HCT116 (cell line): ENCODE measurements at regions not wholly inside any gene's neighbourhood (a gene's known extent, or its start where the extent isn't known, plus 50 kb on each side); places are given as distances from the start of the nearest gene placed in this dataset.

Experiments used
- ATAC-seq: fragments of 200-7000 bp; cut with Tn5 transposase; 2 replicates; pipeline ENCODE4 v1.9.1; 2020; ENCODE audit warnings: mild to moderate bottlenecking, moderate library complexity
- BruUV-seq: library from RNA; stranded (reverse); fragments of 400-500 nt; replicated peaks from 2 replicates; lab custom pipeline; 2021; lab: Mats Ljungman, UMichigan
- CTCF ChIA-PET: fragments of 300-600 bp; sonication (Branson Sonifier 250); formaldehyde crosslinking; loops from one replicate; lab custom pipeline; 2021; ENCODE audit warnings: antibody characterized with exemption; lab: Charles Lee
- POLR2A ChIA-PET: fragments of 300-600, 350-600 bp; sonication (Branson Sonifier 250); formaldehyde crosslinking; loops from one replicate; lab custom pipeline; 2021; ENCODE audit warnings: antibody characterized with exemption; lab: Charles Lee
- RAD21 ChIA-PET, 2 experiments: fragments of 300-600 bp; sonication (Branson Sonifier 250); formaldehyde crosslinking; loops; one replicate each; lab custom pipeline; 2023; ENCODE audit warnings: low total read pairs in 2 of 2; ENCODE audit not compliant: uncharacterized antibody in 2 of 2, unreplicated experiment in 2 of 2, low non-redundant PET in 1 of 2; lab: Charles Lee
- DNase-seq: peaks from one replicate; pipeline ENCODE4 v3.0.0-alpha.2; 2010; ENCODE audit warnings: low read depth, low spot score
- H2AFZ ChIP-seq: fragments of 200-600 bp; shearing (Covaris generic), sonication (generic); 2 replicates; pipeline ENCODE4 v1.6.1; 2017; ENCODE audit warnings: low read depth, mixed run types, mixed read lengths, antibody characterized with exemption, low read length; ENCODE audit not compliant: poor library complexity, severe bottlenecking
- H3K27ac ChIP-seq: 2 replicates; pipeline ENCODE4 v1.5.1; 2012; ENCODE audit warnings: low read depth, low read length
- H3K27me3 ChIP-seq: fragments of 200-600 bp; sonication (generic); 2 replicates; pipeline ENCODE4 v1.6.1; 2016; ENCODE audit warnings: mixed run types, low read length, mixed read lengths; ENCODE audit not compliant: insufficient read depth
- H3K36me3 ChIP-seq, 2 experiments: fragments of 200-500 bp in 1 of 2; fragments of 200-600 bp in 1 of 2; sonication (Bioruptor generic) in 1 of 2; sonication (generic) in 1 of 2; 2 replicates each; pipeline versions ENCODE4 v1.5.1 to v1.6.1; 2014 to 2016; ENCODE audit warnings: low read length in 2 of 2, inconsistent platforms in 1 of 2, mixed read lengths in 1 of 2, mixed run types in 1 of 2; ENCODE audit not compliant: insufficient read depth in 2 of 2, control insufficient read depth in 1 of 2
- H3K4me1 ChIP-seq, 2 experiments: fragments of 200-600 bp in 1 of 2; sonication (generic) in 1 of 2; 2 replicates each; pipeline versions ENCODE4 v1.5.1 to v1.6.1; 2012 to 2017; ENCODE audit warnings: low read length in 2 of 2, inconsistent platforms in 1 of 2, mild to moderate bottlenecking in 1 of 2, mixed read lengths in 1 of 2, mixed run types in 1 of 2, moderate library complexity in 1 of 2; ENCODE audit not compliant: insufficient read depth in 2 of 2, control insufficient read depth in 1 of 2
- H3K4me2 ChIP-seq: fragments of 200-600 bp; sonication (generic); 2 replicates; pipeline ENCODE4 v1.6.1; 2017; ENCODE audit warnings: mixed run types, low read length, mixed read lengths
- H3K4me3 ChIP-seq, 2 experiments: fragments of 200-600 bp in 1 of 2; sonication (generic) in 1 of 2; replicated peaks in 1 of 2; 2 replicates each; pipeline ENCODE4 v1.5.1; 2011 to 2016; ENCODE audit warnings: low read length in 2 of 2, control low read depth in 1 of 2, low read depth in 1 of 2, mild to moderate bottlenecking in 1 of 2, mixed read lengths in 1 of 2, mixed run types in 1 of 2
- H3K79me2 ChIP-seq: fragments of 200-600 bp; sonication (generic); 2 replicates; pipeline ENCODE4 v1.6.1; 2017; ENCODE audit warnings: mild to moderate bottlenecking, mixed run types, low read length, moderate library complexity, mixed read lengths; ENCODE audit not compliant: insufficient read depth
- H3K9ac ChIP-seq: fragments of 200-600 bp; sonication (generic); 2 replicates; pipeline ENCODE4 v1.6.1; 2016; ENCODE audit warnings: low read length, mixed read lengths
- H3K9me2 ChIP-seq: fragments of 200-600 bp; sonication (generic), shearing (Covaris generic); 2 replicates; pipeline ENCODE4 v1.6.1; 2017; ENCODE audit warnings: mixed run types, mild to moderate bottlenecking, moderate library complexity; ENCODE audit not compliant: insufficient read depth
- H3K9me3 ChIP-seq, 2 experiments: fragments of 200-500 bp in 1 of 2; fragments of 200-600 bp in 1 of 2; sonication (Bioruptor generic) in 1 of 2; sonication (generic) in 1 of 2; 2 replicates each; pipeline ENCODE4 v1.6.1; 2014 to 2017; ENCODE audit warnings: low read length in 2 of 2, mixed read lengths in 2 of 2, inconsistent platforms in 1 of 2, low read depth in 1 of 2, mild to moderate bottlenecking in 1 of 2, mixed run types in 1 of 2, moderate library complexity in 1 of 2; ENCODE audit not compliant: control insufficient read depth in 1 of 2, insufficient read depth in 1 of 2
- H4K20me1 ChIP-seq: fragments of 200-600 bp; sonication (generic), shearing (Covaris generic); 2 replicates; pipeline ENCODE4 v1.6.1; 2017; ENCODE audit warnings: mixed run types, mild to moderate bottlenecking, moderate library complexity; ENCODE audit not compliant: insufficient read depth
- CBX3 ChIP-seq: IDR thresholded peaks from 2 replicates; pipeline ENCODE4 v1.6.1; 2012; ENCODE audit warnings: low read depth
- EGR1 ChIP-seq: IDR thresholded peaks from 2 replicates; pipeline ENCODE4 v1.6.1; 2012; ENCODE audit warnings: low read depth
- EZH2 ChIP-seq: fragments of 200-600 bp; sonication (generic); IDR thresholded peaks from 2 replicates; pipeline ENCODE4 v1.6.1; 2017; ENCODE audit warnings: antibody characterized with exemption, mixed run types
- JUND ChIP-seq: IDR thresholded peaks from 2 replicates; pipeline ENCODE4 v1.6.1; 2012
- POLR2A ChIP-seq: IDR thresholded peaks from 2 replicates; pipeline ENCODE4 v1.7.0; 2011; ENCODE audit warnings: borderline replicate concordance; ENCODE audit not compliant: insufficient read depth, insufficient read length; ENCODE audit errors: extremely low read depth
- SIN3A ChIP-seq: IDR thresholded peaks from 2 replicates; pipeline ENCODE4 v1.6.1; 2012; ENCODE audit warnings: low read depth
- ZBTB33 ChIP-seq: IDR thresholded peaks from 2 replicates; pipeline ENCODE4 v1.6.1; 2011; ENCODE audit warnings: mild to moderate bottlenecking, low read length, moderate library complexity; ENCODE audit not compliant: insufficient replicate concordance; ENCODE audit errors: extremely low read depth
- ZFX ChIP-seq: fragments of 450-650 bp; IDR thresholded peaks from 2 replicates; pipeline ENCODE4 v1.6.1; 2017
- intact Hi-C: fragments of 100-400 bp; cut with micrococcal nuclease; formaldehyde crosslinking; loops from 2 replicates; pipeline ENCODE4 v1.10.0; 2022
- TF ChIP-seq, protein P1 (sequence below): IDR thresholded peaks from 2 replicates; pipeline ENCODE4 v1.6.1; 2012
- TF ChIP-seq, protein P2 (sequence below), 3 experiments: fragments of 200-600 bp in 1 of 3; sonication (generic) in 1 of 3; IDR thresholded peaks in 2 of 3; conservative IDR thresholded peaks in 1 of 3; 2 replicates each; pipeline ENCODE4 v1.5.1; 2012 to 2017; ENCODE audit warnings: low read depth in 2 of 3, low read length in 2 of 3, antibody characterized with exemption in 1 of 3, borderline replicate concordance in 1 of 3, control low read depth in 1 of 3, mild to moderate bottlenecking in 1 of 3, mixed read lengths in 1 of 3, mixed run types in 1 of 3, moderate library complexity in 1 of 3; ENCODE audit not compliant: insufficient read depth in 1 of 3
- TF ChIP-seq, protein P3 (sequence below): IDR thresholded peaks from 2 replicates; pipeline ENCODE4 v1.6.1; 2012

GRCh38 chr5:6861667-6862066 is 148.4 kb downstream of the TENT4A start:
- no peaks in the 10 kb centered on the region for H3K36me3 ChIP-seq
- no peaks in the 10 kb centered on the region for H3K9me3 ChIP-seq
- no peaks in the 10 kb centered on the region; the same call in 1 of the 2 replicates for H3K27me3 ChIP-seq
- H3K9ac ChIP-seq, result no peak overlapping the region
- DNase-seq (no peak), ATAC-seq (no peak)
- H2AFZ ChIP-seq, result no peak overlapping the region
- no peak overlapping the region for H3K27ac ChIP-seq
- H3K9me2 ChIP-seq, result no peaks in the 10 kb centered on the region
- intact Hi-C loops, result no loop called here
- ChIA-PET POLR2A (no interaction called here), CTCF (no interaction called here), RAD21 (no interaction called here)
- H3K4me3 ChIP-seq, result no peak overlapping the region
- H3K4me2 ChIP-seq, result no peak overlapping the region
- no TSS peak for BruUV-seq
- H3K4me1 ChIP-seq, result no peaks in the 10 kb centered on the region
- no peak for TF ChIP-seq EZH2
- no peak for TF ChIP-seq JUND
- TF ChIP-seq, protein P1, sequence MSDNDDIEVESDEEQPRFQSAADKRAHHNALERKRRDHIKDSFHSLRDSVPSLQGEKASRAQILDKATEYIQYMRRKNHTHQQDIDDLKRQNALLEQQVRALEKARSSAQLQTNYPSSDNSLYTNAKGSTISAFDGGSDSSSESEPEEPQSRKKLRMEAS, result no peak
- TF ChIP-seq ZBTB33, result no peak
- TF ChIP-seq SIN3A, result no peak
- TF ChIP-seq, protein P2, sequence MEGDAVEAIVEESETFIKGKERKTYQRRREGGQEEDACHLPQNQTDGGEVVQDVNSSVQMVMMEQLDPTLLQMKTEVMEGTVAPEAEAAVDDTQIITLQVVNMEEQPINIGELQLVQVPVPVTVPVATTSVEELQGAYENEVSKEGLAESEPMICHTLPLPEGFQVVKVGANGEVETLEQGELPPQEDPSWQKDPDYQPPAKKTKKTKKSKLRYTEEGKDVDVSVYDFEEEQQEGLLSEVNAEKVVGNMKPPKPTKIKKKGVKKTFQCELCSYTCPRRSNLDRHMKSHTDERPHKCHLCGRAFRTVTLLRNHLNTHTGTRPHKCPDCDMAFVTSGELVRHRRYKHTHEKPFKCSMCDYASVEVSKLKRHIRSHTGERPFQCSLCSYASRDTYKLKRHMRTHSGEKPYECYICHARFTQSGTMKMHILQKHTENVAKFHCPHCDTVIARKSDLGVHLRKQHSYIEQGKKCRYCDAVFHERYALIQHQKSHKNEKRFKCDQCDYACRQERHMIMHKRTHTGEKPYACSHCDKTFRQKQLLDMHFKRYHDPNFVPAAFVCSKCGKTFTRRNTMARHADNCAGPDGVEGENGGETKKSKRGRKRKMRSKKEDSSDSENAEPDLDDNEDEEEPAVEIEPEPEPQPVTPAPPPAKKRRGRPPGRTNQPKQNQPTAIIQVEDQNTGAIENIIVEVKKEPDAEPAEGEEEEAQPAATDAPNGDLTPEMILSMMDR (IDR thresholded peaks at IDR 0.05 in 2 of 3, conservative IDR thresholded peaks at IDR 0.05 in 1 of 3; ENCODE audit: borderline replicate concordance in 1 of 3, insufficient read depth in 1 of 3, low read depth in 2 of 3, low read length in 2 of 3), result no peak
- TF ChIP-seq, protein P3, sequence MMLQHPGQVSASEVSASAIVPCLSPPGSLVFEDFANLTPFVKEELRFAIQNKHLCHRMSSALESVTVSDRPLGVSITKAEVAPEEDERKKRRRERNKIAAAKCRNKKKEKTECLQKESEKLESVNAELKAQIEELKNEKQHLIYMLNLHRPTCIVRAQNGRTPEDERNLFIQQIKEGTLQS, result no peak
- no peak for TF ChIP-seq EGR1
- no peak for TF ChIP-seq POLR2A
- TF ChIP-seq ZFX, result no peak
- TF ChIP-seq CBX3, result no peak
- no peaks in the 10 kb centered on the region for H4K20me1 ChIP-seq
- no peaks in the 10 kb centered on the region for H3K79me2 ChIP-seq
